Upper lobe of left lung (tissue), 4 donors: ENCODE measurements at regions not wholly inside any gene's neighbourhood (a gene's known extent, or its start where the extent isn't known, plus 50 kb on each side); places are given as distances from the start of the nearest gene placed in this dataset.

ENCODE experiments used
- CTCF ChIP-seq, 6 experiments: fragments of 450-650 bp in 4 of 6; fragments of 200-600 bp in 2 of 6; sonication (generic) in 2 of 6; IDR thresholded peaks; one replicate each; pipeline ENCODE4 v1.5.1; 2016 to 2019; ENCODE audit warnings: antibody characterized with exemption in 6 of 6
- POLR2A ChIP-seq, 4 donors: fragments of 450-650 bp; IDR thresholded peaks; one replicate each; pipeline ENCODE4 v1.5.1; 2016 to 2017; ENCODE audit warnings: antibody characterized with exemption in 4 of 4, mild to moderate bottlenecking in 2 of 4

- no peak for TF ChIP-seq CTCF (IDR thresholded peaks at IDR 0.05)
- TF ChIP-seq POLR2A (IDR thresholded peaks at IDR 0.05): no peak
Measured at GRCh38 chr4:138669479-138670315, 345.9 kb upstream of the NOCT start.
